ENCODE measurements at regions not wholly inside any gene's neighbourhood (a gene's known extent, or its start where the extent isn't known, plus 50 kb on each side); places are given as distances from the start of the nearest gene placed in this dataset.

DNA sequence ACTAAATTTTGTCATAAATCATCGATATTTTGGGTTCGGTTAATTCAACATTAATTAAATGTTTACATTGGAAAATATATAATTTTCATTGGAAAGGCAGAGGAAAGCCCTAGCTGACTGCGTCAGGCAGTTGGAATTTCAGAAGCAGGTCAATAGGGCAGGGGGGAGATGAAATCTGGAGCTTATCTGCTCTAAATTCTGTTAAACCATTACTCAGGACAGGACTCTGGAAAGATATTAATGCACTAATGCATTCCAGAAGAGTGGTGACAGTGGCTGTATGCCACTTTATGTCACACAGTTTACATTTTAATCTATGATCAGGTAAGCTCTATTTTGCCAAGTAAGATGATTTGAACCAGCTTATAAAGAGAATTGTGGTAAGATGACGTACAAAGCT, 153.0 kb upstream of the B3GALT2 start:
- DNase-seq, result no peak

DNA sequence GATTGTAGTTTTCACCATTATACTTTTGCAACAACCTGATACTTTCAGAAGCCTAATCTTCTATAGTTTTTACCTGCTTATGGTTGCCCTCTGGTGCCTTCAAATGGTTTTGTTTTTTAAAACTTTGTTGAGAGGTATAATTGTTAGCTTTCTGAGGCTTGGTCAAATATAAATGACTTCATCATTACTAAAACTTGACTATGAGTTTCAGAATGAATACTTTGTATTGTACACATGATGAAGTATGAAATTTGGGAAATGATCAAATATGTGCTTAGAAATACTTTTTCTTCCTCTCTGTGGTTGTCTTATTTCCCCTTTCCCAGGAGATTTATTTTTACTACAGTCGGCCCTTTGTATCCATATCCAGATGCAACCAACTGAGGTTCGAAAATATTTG, 151.8 kb upstream of the B3GALT2 start:
- no peak for DNase-seq

DNA sequence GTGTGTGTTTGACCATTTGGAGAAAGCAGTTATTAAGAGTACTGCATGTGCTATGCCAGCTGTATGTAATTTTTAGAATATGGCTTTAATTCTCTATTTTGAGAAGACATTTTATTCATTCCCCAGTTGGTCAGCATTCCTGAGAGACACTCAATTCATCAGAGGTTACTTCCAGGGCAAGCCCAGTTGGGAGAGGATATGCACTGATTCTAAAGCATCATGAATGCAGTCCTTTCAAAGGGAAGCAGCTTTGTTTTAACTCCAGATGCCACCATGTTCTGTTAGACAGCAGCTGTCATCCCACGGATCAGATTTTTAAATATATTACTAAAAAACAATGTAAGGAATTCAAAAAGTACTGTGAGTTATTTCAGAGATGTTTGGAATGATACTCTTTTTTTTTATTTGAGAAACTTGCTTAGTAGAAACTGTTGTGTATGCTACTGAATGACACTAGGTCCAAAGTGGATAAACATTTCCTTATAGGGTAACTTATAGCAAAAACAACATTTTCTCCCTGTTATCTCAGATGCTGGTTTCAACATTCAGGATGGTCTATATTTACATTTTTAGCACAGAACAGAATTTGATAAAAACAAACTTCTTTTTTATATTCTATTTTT, 149.5 kb upstream of the B3GALT2 start:
- DNase-seq, result no peak

DNA sequence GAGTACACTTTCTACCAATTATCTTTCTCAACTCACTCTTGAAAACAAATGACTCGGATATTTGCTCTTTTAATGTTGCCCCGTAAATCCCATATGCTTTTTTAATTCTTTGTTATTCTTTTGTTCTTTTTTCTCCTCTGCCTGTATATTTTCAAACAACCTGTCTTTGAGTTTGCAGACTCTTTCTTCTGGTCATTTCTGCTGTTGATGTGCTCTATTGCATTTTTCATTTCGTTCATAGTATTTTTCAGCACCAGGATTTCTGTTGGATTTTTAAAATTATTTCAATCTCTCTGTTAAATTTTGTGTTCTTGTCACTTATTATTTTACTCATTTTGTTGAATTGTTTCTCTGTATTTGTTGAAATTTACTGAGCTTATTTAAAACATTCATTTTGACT, 146.8 kb upstream of the B3GALT2 start:
- DNase-seq, result no peak

DNA sequence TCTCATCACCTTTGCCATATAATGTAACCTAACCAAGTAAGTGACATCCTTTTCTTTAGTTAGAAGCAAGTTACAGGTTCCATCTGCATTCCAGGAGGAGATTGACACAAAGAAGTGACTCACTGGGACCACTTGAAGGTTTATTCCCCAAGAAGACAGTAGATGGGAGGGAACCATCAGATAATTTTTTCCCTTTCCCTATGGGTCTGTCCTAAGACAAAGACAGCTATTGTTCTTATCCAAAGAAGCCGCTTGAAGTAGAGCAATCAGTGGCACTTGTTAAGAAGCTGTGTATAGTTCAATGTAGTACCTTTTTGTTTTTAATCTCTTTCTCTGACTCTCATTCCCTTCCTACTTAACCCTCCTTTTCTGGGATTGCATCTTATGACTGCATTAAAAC, 139.9 kb upstream of the B3GALT2 start:
- no peak for DNase-seq

DNA sequence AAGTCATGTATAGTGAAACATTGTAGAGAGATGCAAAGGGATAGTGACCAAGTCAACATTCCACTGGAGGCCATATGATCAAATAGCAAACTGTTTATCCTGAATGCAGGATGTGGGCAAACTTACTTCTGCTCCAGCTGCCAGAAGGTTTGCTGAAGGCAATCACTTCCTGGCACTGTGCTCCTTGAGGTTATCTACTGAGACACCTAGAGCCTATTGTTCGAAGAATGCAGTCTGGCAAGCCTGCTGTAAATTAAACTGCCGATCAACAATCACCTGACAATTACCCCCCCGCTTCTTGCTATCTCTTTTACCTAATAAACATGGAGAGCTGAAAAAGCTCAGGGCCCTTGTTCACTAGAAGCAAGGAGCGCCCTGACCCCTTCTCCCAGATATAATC, 139.4 kb upstream of the B3GALT2 start:
- DNase-seq, result no peak

- no peak for DNase-seq
Observed at GRCh38 chr1:193325042-193325441, 138.6 kb upstream of the B3GALT2 start.

DNA sequence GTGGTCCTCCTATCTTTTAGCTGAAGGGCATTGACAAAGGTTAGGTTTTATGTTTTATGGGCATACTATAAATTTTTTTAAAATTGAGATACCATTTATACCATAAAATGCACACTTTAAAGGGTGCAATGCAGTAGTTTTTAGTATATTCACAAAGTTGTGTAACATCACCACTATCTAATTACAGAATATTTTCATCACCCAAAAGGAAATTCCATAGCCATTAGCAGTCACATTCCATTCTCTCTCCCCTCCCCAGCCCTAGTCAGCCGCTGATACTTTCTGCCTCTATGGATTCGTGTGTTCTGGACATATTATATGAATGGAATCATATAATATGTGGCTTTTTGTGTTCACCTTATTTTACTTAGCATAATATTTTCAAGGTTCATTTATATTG, 135.8 kb upstream of the B3GALT2 start:
- DNase-seq, result no peak

GRCh38 chr1:193321242-193321840, 134.9 kb upstream of the B3GALT2 start:
- no peak for DNase-seq

GRCh38 chr1:193320270-193320669, 133.9 kb upstream of the B3GALT2 start:
- no peak for DNase-seq

GRCh38 chr1:193318347-193318746, 131.9 kb upstream of the B3GALT2 start:
- DNase-seq, result no peak

- DNase-seq, result no peak
Observed at GRCh38 chr1:193313354-193314140, 127.1 kb upstream of the B3GALT2 start.

DNA sequence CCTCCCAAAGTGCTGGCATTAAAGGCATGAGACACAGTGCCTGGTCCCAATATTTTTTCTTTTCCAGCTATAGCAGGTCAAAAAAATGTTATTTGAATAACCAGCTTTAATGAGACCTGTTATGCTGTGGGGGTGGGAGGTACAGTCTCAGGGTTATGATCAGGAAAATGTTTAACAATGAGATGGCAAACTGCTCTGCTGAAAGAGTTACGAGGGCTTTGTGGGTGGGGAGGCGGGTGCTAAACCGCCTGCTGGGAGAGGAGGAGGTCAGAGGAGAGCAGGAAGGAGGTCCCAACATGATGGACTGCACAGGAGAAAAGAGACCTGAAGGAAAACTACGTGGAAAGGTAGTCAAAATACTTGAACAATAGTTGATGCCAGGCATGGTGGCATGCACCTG, 126.0 kb upstream of the B3GALT2 start:
- DNase-seq, result no peak

DNA sequence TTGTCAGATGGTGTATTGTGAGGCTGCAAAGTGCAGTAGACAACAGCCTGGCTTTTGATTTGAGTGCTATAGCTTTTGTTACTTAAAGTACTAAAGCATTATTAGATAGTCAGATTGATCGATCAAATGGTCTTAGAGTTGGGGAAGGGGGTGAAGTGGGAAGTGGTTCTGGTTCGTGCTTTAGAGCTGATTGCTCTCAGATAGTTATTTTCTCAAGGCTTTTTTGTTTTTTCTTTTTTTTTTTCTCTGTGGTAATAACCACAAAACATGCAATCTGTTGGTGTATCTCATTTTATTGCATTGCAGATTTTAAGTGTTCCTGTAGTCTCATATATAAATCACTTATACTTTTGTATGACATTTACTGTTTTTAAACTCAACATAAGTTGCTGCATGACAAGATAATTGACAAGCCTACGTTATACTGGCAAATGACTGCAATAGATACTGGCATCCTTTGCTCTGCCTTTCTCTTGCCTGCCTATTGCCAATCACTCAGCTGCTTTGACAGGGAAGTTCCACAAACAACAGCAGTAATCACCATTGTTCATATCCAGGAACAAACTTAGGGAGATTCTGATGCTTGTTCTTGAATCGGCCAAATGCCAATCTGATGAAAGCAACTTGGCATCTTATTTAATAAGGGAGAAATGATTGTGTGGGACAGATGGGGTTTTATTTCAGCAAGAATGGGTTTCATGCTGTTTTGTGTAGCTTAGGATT, 125.0 kb upstream of the B3GALT2 start:
- no peak for DNase-seq

DNA sequence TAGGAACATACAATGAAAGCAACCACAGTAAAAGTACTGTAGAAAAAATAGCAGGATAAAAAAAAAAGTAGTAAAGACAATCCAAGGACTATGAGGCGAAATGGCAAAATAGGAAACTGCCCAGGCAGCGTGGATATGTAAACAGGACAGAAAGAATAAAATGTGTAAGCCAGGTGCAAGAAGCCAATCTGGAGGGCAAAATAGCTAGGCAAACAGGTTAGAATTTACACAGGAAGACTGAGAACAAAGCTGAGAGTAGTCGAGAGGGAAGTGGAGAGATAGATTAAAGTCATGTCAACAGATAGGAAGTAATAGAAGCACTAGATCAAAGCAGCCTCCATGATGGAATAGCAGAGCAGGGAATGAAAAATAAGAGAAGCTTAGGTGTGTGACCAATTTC, 124.2 kb upstream of the B3GALT2 start:
- DNase-seq, result no peak

- no peak for DNase-seq
Observed at GRCh38 chr1:193309936-193310475, 123.6 kb upstream of the B3GALT2 start.

DNA sequence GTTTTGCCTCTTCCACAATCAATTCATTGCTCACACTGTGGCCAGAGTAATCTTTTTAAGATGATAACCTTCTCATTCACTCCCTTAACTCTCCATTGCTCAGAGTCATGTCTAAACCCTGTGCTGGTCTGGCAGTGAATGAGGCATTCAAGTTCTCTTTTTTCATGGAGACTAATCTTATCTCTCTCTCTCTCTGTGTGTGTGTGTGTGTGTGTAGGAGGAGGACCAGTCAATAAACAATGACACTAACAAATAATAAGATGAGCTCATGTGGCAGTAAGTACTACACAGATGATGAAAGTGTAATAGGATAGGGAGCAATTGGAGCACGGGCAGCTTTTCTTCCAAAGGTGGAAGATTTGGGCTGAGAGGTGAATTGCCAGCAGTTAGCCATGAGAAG, 122.0 kb upstream of the B3GALT2 start:
- no peak for DNase-seq

DNA sequence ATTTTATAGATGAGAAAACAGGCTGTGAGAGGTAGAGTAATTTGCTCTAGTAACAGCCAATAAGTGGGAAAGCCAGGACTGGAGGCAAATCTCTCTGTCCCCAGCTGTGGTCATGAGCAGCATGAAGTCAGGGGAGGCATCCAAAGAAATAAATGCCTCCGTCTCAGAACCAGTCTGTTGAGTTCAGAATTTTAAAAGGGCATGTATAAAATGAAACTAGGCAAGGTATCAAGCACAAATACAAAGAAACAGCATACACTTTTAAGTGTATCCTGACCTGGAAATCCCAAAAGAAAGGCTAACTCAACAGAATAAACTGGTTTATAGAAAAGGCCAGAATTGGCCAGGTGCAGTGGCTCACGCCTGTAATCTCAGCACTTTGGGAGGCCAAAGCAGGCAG, 120.0 kb upstream of the B3GALT2 start:
- no peak for DNase-seq
